ENCODE measurements at regions not wholly inside any gene's neighbourhood (a gene's known extent, or its start where the extent isn't known, plus 50 kb on each side); places are given as distances from the start of the nearest gene placed in this dataset.

- DNase-seq = no peak
Measured at GRCh38 chr4:11050766-11051165, 366.2 kb upstream of the CLNK start.

GRCh38 chr4:11049001-11049400 is 364.4 kb upstream of the CLNK start:
- DNase-seq = no peak

- DNase-seq = no peak
Measured at GRCh38 chr4:11042760-11043159, 358.2 kb upstream of the CLNK start.

GRCh38 chr4:11039634-11040131 is 355.1 kb upstream of the CLNK start:
- DNase-seq = no peak

- DNase-seq = peak; percentile 30
Measured at GRCh38 chr4:11038926-11039325, 354.4 kb upstream of the CLNK start.

- DNase-seq = no peak
Measured at GRCh38 chr4:11037637-11038036, 353.1 kb upstream of the CLNK start.

GRCh38 chr4:11028334-11028733 is 343.8 kb upstream of the CLNK start:
- peak; percentile 28 for DNase-seq

GRCh38 chr4:11021333-11021732 is 336.8 kb upstream of the CLNK start:
- DNase-seq = no peak

DNA sequence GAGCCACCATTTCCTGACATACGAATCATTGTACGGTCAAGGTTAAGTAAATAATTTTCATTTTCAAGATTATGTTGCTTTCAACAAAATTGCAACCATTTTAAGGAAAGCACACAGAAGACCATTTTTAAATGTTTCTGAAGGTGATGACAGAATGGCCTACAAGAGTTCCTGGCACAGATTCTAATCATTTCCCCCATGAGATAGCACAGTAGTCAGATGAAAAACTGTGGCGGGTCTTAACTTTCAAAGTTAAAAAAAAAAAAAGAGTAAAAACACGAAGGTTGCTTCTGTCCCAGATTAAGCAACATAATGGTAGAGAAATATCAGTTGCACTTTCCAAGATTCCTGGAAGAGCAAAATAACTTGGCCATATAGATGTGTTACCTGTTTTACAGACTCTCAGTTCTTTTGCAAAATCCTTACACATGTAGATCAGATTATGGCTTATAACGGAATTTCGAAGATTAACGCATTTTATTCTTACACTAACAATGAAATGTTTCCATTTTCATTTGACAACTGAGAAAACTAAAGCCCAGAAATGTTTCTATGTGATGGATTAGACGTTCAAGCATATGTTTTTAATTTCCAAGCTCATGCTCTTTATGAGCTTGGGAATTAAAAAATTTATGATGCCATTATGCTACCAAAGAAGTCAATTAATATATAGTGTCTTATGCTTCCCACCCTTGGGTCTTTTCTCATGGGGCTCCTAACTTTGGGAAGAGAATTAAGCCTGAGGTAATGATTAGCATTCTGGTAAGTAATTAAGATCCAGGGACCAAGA is 335.1 kb upstream of the CLNK start:
- peak; percentile 13 for DNase-seq

DNA sequence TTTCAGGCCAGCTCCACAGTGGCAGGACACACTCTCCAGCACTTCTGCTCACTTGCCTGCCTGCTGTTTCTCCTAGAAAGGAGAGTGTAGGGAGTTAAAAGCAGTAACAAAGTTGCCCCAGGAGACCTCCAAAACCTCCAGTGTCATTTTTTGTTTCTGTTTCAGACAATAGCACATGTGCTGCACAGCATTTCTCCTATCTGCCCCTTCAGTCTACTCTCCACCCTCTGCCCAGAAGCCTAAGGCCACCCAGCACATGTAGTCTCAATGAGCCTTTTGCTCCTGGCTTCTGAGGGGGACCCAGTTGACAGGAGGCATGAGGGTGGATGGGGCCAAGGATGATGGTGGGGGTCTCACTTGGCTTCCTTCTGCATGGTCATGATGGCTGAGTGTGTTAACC is 329.6 kb upstream of the CLNK start:
- no peak for DNase-seq

- DNase-seq = no peak
Measured at GRCh38 chr4:11013094-11013664, 328.6 kb upstream of the CLNK start.

- no peak for DNase-seq
Measured at GRCh38 chr4:11011249-11011648, 326.7 kb upstream of the CLNK start.

DNA sequence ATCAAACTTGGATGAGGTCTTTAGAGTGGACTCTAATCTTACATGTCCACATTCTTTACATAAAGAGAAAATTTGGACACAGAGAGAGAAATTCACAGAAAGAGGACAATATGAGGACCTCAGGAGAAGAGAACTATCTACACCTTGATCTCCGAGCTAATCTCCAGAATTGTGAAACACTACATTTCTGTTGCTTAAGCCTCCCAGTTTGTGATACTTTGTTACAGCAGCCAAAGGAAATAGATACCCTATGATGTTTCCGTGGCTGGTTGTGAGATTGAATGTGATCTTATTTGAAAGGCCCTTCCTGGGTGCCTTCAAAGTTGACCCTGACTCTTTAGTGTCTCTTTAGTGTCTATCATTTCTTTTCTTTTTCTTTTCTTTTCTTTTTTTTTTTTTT is 326.1 kb upstream of the CLNK start:
- no peak for DNase-seq

- DNase-seq = no peak
Measured at GRCh38 chr4:11009281-11009680, 324.7 kb upstream of the CLNK start.

- no peak for DNase-seq
Measured at GRCh38 chr4:11005300-11005699, 320.7 kb upstream of the CLNK start.

DNA sequence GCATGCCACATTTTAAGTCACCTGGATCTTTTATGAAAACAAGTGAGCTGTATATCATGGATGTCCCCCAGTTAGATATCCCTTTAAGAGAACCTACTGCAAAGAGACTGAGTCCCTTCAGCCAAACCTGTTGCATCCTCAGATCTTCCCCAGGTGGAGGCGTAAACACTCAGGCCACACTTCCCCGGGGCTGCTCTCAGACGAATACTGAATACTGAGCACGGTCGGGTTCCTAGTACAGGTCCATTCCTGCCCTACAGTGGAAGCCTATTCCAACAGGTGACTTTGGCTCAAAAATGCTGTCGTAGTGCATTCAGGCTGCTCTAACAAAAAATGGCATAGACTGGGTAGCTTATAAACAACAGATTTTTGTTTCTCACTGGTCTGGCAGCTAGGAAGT is 320.2 kb upstream of the CLNK start:
- no peak for DNase-seq

GRCh38 chr4:11002961-11003360 is 318.4 kb upstream of the CLNK start:
- no peak for DNase-seq

DNA sequence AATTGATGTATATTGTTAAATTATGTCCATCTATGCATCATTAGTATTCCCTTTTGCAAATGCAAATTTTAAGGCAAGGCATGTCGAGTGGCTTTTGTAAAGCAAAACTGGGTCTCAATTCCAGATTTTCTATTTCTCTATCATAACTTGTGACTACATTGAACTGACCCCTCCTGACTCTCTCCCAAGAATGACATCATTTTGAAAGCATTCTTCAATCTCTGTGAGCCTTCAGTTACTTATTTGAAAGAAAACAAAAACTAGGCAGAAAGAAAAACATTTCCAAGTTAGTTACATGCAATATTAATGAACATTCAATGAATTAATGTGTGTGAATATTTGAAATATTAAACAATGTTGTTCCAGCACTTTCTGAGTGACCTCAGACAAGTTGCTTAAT is 314.3 kb upstream of the CLNK start:
- peak; percentile 79 for DNase-seq

- DNase-seq = no peak
Measured at GRCh38 chr4:10984815-10985214, 300.2 kb upstream of the CLNK start.

GRCh38 chr4:10983885-10984640 is 299.5 kb upstream of the CLNK start:
- DNase-seq = no peak

- no peak for DNase-seq
Measured at GRCh38 chr4:10983268-10983667, 298.7 kb upstream of the CLNK start.

DNA sequence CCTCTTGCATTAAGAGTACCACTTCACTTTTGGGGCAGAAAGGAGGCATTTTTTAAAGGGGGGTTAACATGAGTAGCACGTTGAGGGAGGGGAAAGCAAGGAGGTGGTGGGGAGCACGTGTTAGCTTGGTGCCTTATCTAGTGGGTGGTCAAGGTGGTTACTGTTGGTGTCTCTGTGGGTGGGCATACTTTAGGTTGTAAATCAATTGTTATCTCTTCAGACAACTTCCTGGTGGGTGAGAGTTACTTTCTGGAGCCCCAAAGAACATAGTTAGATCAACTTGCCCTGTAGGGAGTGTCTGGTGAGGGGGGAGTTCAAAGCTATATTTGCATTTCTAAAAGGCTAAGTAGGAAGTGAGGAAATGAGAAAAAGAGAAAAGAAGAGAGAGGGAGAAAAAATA is 297.7 kb upstream of the CLNK start:
- DNase-seq = no peak

DNA sequence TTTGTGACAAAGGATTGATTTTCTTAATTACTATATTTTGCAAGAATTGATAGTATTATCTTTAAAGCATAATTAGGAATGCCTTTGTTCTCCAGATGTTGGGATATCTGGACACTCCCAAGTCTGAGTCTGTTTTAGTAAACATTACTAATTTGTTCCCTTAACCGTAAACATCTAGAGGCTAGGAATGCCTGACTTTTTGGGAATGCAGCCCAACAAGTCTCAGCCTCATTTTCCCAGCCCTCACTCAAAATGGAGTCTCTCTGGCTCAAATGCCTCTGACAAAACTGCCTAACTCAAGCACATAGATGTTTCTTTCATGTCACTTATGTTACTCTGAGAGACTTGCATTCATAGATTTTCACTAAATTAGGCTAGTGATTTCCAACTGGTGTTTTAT is 297.0 kb upstream of the CLNK start:
- DNase-seq = no peak

GRCh38 chr4:10981096-10981495 is 296.5 kb upstream of the CLNK start:
- DNase-seq = no peak

Data from fibroblast of skin of scalp (primary cell).